ENCODE measurements at regions not wholly inside any gene's neighbourhood (a gene's known extent, or its start where the extent isn't known, plus 50 kb on each side); places are given as distances from the start of the nearest gene placed in this dataset.

GRCh38 chr4:22217480-22217879, 268.9 kb upstream of the KCNIP4 start:
- TF ChIP-seq CTCF (IDR thresholded peaks at IDR 0.05; ENCODE audit: extremely low read depth in 1 of 2, insufficient read depth in 1 of 2, low read depth in 1 of 2, low read length in 2 of 2) (no peak), FOS (IDR thresholded peaks at IDR 0.05; ENCODE audit: borderline replicate concordance, insufficient read depth, low read length) (no peak), POLR2A (IDR thresholded peaks at IDR 0.05; ENCODE audit: low read depth, low read length) (no peak), EZH2 (IDR thresholded peaks at IDR 0.05; ENCODE audit: borderline replicate concordance, low read depth, low read length, severe bottlenecking) (no peak), MYC (IDR thresholded peaks at IDR 0.05; ENCODE audit: low read depth, low read length) (no peak)

Data from endothelial cell of umbilical vein (primary cell).